ENCODE measurements at regions not wholly inside any gene's neighbourhood (a gene's known extent, or its start where the extent isn't known, plus 50 kb on each side); places are given as distances from the start of the nearest gene placed in this dataset.

- 84% methylated on average over 9 of the region's 9 CpGs for WGBS
- Histone ChIP-seq H3K9me3 (ENCODE audit: control insufficient read depth, low read length) (no peaks in the 10 kb centered on the region), H3K27ac (ENCODE audit: low read length) (no peak overlapping the region), H3K27me3 (ENCODE audit: control insufficient read depth, insufficient read depth) (no peaks in the 10 kb centered on the region), H3K4me3 (ENCODE audit: low read length) (no peak overlapping the region), H3K4me1 (ENCODE audit: control insufficient read depth, insufficient read depth, low read length) (no peaks in the 10 kb centered on the region)
- no peak for ATAC-seq
- no peak for DNase-seq
- intact Hi-C loops (cut with DNase I) = no loop called here
Observed at GRCh38 chr10:47094126-47094525, 182.9 kb downstream of the PTPN20 start.

GRCh38 chr10:47094636-47095035 lies 183.4 kb downstream of the PTPN20 start:
- DNase-seq (no peak), ATAC-seq (no peak)
- intact Hi-C loops (cut with DNase I) = no loop called here
- WGBS = 90% methylated on average over 10 of the region's 10 CpGs
- Histone ChIP-seq H3K9me3 (ENCODE audit: control insufficient read depth, low read length) (no peaks in the 10 kb centered on the region), H3K27me3 (ENCODE audit: control insufficient read depth, insufficient read depth) (no peaks in the 10 kb centered on the region), H3K27ac (ENCODE audit: low read length) (no peak overlapping the region), H3K4me3 (ENCODE audit: low read length) (no peak overlapping the region), H3K4me1 (ENCODE audit: control insufficient read depth, insufficient read depth, low read length) (no peaks in the 10 kb centered on the region)

- DNase-seq (no peak), ATAC-seq (no peak)
- H3K4me3 ChIP-seq (ENCODE audit: low read length) = no peak overlapping the region
- no peaks in the 10 kb centered on the region for H3K4me1 ChIP-seq (ENCODE audit: control insufficient read depth, insufficient read depth, low read length)
- H3K9me3 ChIP-seq (ENCODE audit: control insufficient read depth, low read length) = no peaks in the 10 kb centered on the region
- no peaks in the 10 kb centered on the region for H3K27me3 ChIP-seq (ENCODE audit: control insufficient read depth, insufficient read depth)
- H3K27ac ChIP-seq (ENCODE audit: low read length) = no peak overlapping the region
- intact Hi-C loops (cut with DNase I) = no loop called here
- 93% methylated on average over 12 of the region's 12 CpGs for WGBS
Observed at GRCh38 chr10:47095211-47095610, 184.0 kb downstream of the PTPN20 start.

GRCh38 chr10:47095848-47096612 lies 184.8 kb downstream of the PTPN20 start:
- intact Hi-C loops (cut with DNase I) = no loop called here
- Histone ChIP-seq H3K27ac (ENCODE audit: low read length) (no peak overlapping the region), H3K4me3 (ENCODE audit: low read length) (no peak overlapping the region), H3K27me3 (ENCODE audit: control insufficient read depth, insufficient read depth) (no peaks in the 10 kb centered on the region), H3K9me3 (ENCODE audit: control insufficient read depth, low read length) (no peaks in the 10 kb centered on the region), H3K4me1 (ENCODE audit: control insufficient read depth, insufficient read depth, low read length) (no peaks in the 10 kb centered on the region)
- DNase-seq (no peak), ATAC-seq (no peak)
- 92% methylated on average over 17 of the region's 17 CpGs for WGBS

DNA sequence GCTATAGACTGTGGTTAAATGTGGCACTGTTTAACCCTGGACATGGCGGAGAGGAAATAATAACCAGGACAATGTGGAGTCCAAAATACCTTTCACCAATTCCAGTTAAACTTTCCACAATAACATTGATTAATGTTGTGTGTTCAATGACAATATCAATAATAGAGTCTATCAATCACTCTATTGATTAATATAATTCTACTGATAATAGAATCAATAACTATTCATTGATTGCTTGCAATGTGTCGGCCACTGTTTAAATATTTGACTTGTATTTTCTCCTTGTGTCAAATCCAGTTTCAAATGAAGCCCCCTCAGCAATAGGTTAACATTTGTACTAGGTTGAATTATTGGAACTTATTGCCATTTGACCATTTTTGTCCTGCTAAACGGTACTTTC lies 187.0 kb downstream of the PTPN20 start:
- ATAC-seq = no peak
- Histone ChIP-seq H3K27ac (ENCODE audit: low read length) (no peak overlapping the region), H3K4me3 (ENCODE audit: low read length) (no peak overlapping the region), H3K4me1 (ENCODE audit: control insufficient read depth, insufficient read depth, low read length) (no peaks in the 10 kb centered on the region), H3K27me3 (ENCODE audit: control insufficient read depth, insufficient read depth) (no peaks in the 10 kb centered on the region), H3K9me3 (ENCODE audit: control insufficient read depth, low read length) (no peaks in the 10 kb centered on the region)
- WGBS = 96% methylated on average over 3 of the region's 3 CpGs
- intact Hi-C loops (cut with DNase I) = no loop called here
- no peak for DNase-seq

DNA sequence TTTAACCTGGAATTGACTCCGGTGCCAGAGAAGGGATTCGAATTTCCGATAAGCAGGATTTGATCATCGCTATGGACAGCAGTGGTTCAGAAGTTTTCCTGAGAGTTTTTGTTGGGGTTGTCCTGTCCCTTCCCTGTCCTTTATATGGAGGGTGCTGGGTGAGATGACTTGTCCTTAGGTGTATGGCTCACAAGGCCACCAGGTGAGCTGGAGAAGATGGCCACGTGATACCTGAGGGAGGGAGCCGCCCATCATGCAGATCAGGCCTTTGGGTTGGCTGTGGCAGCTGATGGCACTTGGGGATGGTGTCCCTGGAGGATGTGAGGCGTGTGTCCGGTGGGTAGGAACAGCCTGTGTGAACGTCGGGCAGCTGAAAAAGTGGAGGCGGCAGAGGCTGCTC lies 187.7 kb downstream of the PTPN20 start:
- H3K27me3 ChIP-seq (ENCODE audit: control insufficient read depth, insufficient read depth) = no peaks in the 10 kb centered on the region
- WGBS = 94% methylated on average over 11 of the region's 11 CpGs
- intact Hi-C loops (cut with DNase I) = no loop called here
- H3K4me1 ChIP-seq (ENCODE audit: control insufficient read depth, insufficient read depth, low read length) = no peaks in the 10 kb centered on the region
- ATAC-seq (no peak), DNase-seq (no peak)
- no peaks in the 10 kb centered on the region for H3K9me3 ChIP-seq (ENCODE audit: control insufficient read depth, low read length)
- H3K4me3 ChIP-seq (ENCODE audit: low read length) = no peak overlapping the region
- H3K27ac ChIP-seq (ENCODE audit: low read length) = no peak overlapping the region

DNA sequence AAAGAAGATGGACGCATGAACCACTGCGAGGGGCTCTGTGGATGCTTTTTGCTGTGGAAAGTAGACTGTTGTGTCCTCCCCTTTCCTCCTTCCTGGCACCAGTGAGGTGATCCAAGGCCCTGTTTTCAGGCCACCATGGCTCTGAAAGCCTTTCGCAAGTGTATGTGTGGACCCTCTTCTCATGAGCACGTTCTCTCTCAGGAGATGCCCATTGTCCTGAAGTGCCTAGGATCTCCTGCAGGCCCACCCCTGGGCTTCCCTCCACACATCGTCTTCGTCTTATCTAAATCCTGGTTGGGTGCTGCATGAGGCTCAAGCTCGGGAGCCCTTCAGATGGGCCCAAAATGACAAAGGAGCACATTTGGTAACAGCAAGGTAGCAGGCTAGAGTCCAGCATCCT lies 188.2 kb downstream of the PTPN20 start:
- intact Hi-C loops (cut with DNase I) = no loop called here
- H3K27me3 ChIP-seq (ENCODE audit: control insufficient read depth, insufficient read depth) = no peaks in the 10 kb centered on the region
- H3K9me3 ChIP-seq (ENCODE audit: control insufficient read depth, low read length) = no peaks in the 10 kb centered on the region
- WGBS = 94% methylated on average over 7 of the region's 7 CpGs
- no peaks in the 10 kb centered on the region for H3K4me1 ChIP-seq (ENCODE audit: control insufficient read depth, insufficient read depth, low read length)
- H3K27ac ChIP-seq (ENCODE audit: low read length) = no peak overlapping the region
- ATAC-seq (no peak), DNase-seq (no peak)
- H3K4me3 ChIP-seq (ENCODE audit: low read length) = no peak overlapping the region

DNA sequence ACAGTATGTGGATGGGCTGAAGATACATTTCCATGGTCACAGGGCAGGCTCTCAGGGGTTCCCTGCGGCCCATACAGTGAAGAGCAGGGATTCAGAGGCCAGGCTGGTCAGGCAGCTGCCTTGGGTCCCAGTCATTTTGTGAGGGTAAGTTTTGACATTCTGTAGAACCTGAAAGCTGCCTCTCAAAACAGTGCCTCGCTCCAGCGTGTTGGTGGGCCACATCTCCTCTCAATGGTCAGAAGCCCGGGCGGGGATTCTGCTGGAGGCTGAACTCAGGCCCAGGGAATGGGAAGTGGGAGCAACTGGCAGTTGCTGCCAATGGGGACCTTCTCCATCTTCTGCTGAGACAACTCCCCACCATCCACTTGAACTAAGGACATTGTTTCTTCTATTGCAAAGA lies 190.0 kb downstream of the PTPN20 start:
- no peak for ATAC-seq
- DNase-seq = no peak
- H3K4me1 ChIP-seq (ENCODE audit: control insufficient read depth, insufficient read depth, low read length) = peaks cover 5% of the 10 kb centered on the region
- intact Hi-C loops (cut with DNase I) = no loop called here
- no peaks in the 10 kb centered on the region for H3K9me3 ChIP-seq (ENCODE audit: control insufficient read depth, low read length)
- H3K4me3 ChIP-seq (ENCODE audit: low read length) = no peak overlapping the region
- no peaks in the 10 kb centered on the region for H3K27me3 ChIP-seq (ENCODE audit: control insufficient read depth, insufficient read depth)
- WGBS = 95% methylated on average over 5 of the region's 5 CpGs
- H3K27ac ChIP-seq (ENCODE audit: low read length) = no peak overlapping the region

GRCh38 chr10:47101807-47102206 lies 190.6 kb downstream of the PTPN20 start:
- intact Hi-C loops (cut with DNase I) = no loop called here
- ATAC-seq = no peak
- DNase-seq = no peak

GRCh38 chr10:47104151-47104605 lies 192.9 kb downstream of the PTPN20 start:
- no peak overlapping the region for H3K27ac ChIP-seq (ENCODE audit: low read length)
- intact Hi-C loops (cut with DNase I) = no loop called here
- H3K27me3 ChIP-seq (ENCODE audit: control insufficient read depth, insufficient read depth) = no peaks in the 10 kb centered on the region
- ATAC-seq = peak; percentile 25 to 32
- H3K4me1 ChIP-seq (ENCODE audit: control insufficient read depth, insufficient read depth, low read length) = peaks cover 5% of the 10 kb centered on the region
- H3K9me3 ChIP-seq (ENCODE audit: control insufficient read depth, low read length) = no peaks in the 10 kb centered on the region
- 44% methylated on average over 4 of the region's 4 CpGs for WGBS
- H3K4me3 ChIP-seq (ENCODE audit: low read length) = no peak overlapping the region
- peak in 1 of 3 donors; percentile 53 for DNase-seq

More at GRCh38 chr10:47101807-47102206, 190.6 kb downstream of the PTPN20 start:
- no peak overlapping the region for H3K27ac ChIP-seq (ENCODE audit: low read length)
- 81% methylated on average over 3 of the region's 3 CpGs for WGBS
- no peaks in the 10 kb centered on the region for H3K9me3 ChIP-seq (ENCODE audit: control insufficient read depth, low read length)
- no peaks in the 10 kb centered on the region for H3K27me3 ChIP-seq (ENCODE audit: control insufficient read depth, insufficient read depth)
- no peak overlapping the region for H3K4me3 ChIP-seq (ENCODE audit: low read length)
- H3K4me1 ChIP-seq (ENCODE audit: control insufficient read depth, insufficient read depth, low read length) = peaks cover 5% of the 10 kb centered on the region

GRCh38 chr10:47104786-47105385 lies 193.7 kb downstream of the PTPN20 start:
- intact Hi-C loops (cut with DNase I) = no loop called here
- no peak overlapping the region for H3K4me3 ChIP-seq (ENCODE audit: low read length)
- ATAC-seq (peak; percentile 56 to 67), DNase-seq (peak; percentile 24 to 62 (median 62))
- no peaks in the 10 kb centered on the region for H3K9me3 ChIP-seq (ENCODE audit: control insufficient read depth, low read length)
- peaks cover 5% of the 10 kb centered on the region for H3K4me1 ChIP-seq (ENCODE audit: control insufficient read depth, insufficient read depth, low read length)
- 18% methylated on average over 4 of the region's 4 CpGs for WGBS
- H3K27ac ChIP-seq (ENCODE audit: low read length) = no peak overlapping the region
- no peaks in the 10 kb centered on the region for H3K27me3 ChIP-seq (ENCODE audit: control insufficient read depth, insufficient read depth)

All from right cardiac atrium (tissue), 5 donors.